ENCODE measurements at regions not wholly inside any gene's neighbourhood (a gene's known extent, or its start where the extent isn't known, plus 50 kb on each side); places are given as distances from the start of the nearest gene placed in this dataset.
A peak's percentile ranks its signal among the peaks of the same experiment; 100 is the strongest.
"Not testable (repeated sequence)": the region's sequence is repeated elsewhere in the genome, so short reads cannot be mapped to it uniquely, and the experiment has no call there.

GRCh38 chr7:3159445-3159844 is 115.8 kb upstream of the CARD11 start:
- Mint-ChIP-seq H3K27me3 (peaks cover 0 to 11% of the 10 kb centered on the region in 2 donors), H3K4me3 (no peak overlapping the region), H3K27ac (no peak overlapping the region), H3K4me1 (peaks cover 12 to 21% of the 10 kb centered on the region in 2 donors), H3K9me3 (peaks cover 0 to 8% of the 10 kb centered on the region in 2 donors), H3K36me3 (peaks cover 3 to 4% of the 10 kb centered on the region in 2 donors)
- no peak for ATAC-seq (replicated peaks)
- no peak for DNase-seq

DNA sequence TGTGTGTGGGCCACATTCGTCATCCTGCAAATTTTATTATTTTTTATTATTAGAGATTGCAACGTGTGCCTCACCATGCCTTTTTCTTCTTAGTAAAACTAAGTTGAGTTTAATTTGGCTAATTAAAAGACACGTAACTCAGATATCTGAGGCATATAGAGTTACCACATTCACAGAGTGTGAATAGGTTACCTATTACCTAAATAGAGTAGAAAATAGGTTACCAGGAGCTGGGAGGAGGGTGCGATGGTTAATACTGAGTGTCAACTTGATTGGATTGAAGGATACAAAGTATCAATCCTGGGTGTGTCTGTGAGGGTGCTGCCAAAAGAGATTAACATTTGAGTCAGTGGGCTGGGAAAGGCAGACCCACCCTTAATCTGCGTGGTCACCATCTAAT is 116.3 kb upstream of the CARD11 start:
- peaks cover 7 to 16% of the 10 kb centered on the region in 2 donors for H3K4me1 Mint-ChIP-seq

GRCh38 chr7:3162289-3162688 is 118.6 kb upstream of the CARD11 start:
- peaks cover 5 to 13% of the 10 kb centered on the region in 2 donors for H3K27me3 Mint-ChIP-seq

More for the DNA sequence above, 116.3 kb upstream of the CARD11 start:
- DNase-seq; H3K27ac Mint-ChIP-seq; H3K9me3 Mint-ChIP-seq; H3K4me3 Mint-ChIP-seq; ATAC-seq (replicated peaks); H3K36me3 Mint-ChIP-seq: not testable (repeated sequence)
- peaks cover 0 to 13% of the 10 kb centered on the region in 2 donors for H3K27me3 Mint-ChIP-seq

GRCh38 chr7:3162798-3163197 is 119.1 kb upstream of the CARD11 start:
- not testable (repeated sequence) for ATAC-seq (replicated peaks); H3K36me3 Mint-ChIP-seq; H3K4me3 Mint-ChIP-seq; DNase-seq; H3K9me3 Mint-ChIP-seq; H3K27ac Mint-ChIP-seq; H3K4me1 Mint-ChIP-seq
- peaks cover 10 to 14% of the 10 kb centered on the region in 2 donors for H3K27me3 Mint-ChIP-seq

More at GRCh38 chr7:3162289-3162688, 118.6 kb upstream of the CARD11 start:
- H3K4me3 Mint-ChIP-seq = no peak overlapping the region
- DNase-seq = no peak
- peaks cover 3 to 4% of the 10 kb centered on the region in 2 donors for H3K36me3 Mint-ChIP-seq
- H3K9me3 Mint-ChIP-seq = peaks cover 0 to 7% of the 10 kb centered on the region in 2 donors
- peak in 1 of 2 donors; percentile 57 for ATAC-seq (replicated peaks)
- H3K27ac Mint-ChIP-seq = no peak overlapping the region
- H3K4me1 Mint-ChIP-seq = peaks cover 6 to 9% of the 10 kb centered on the region in 2 donors

GRCh38 chr7:3164380-3164792 is 120.7 kb upstream of the CARD11 start:
- no peak for ATAC-seq (replicated peaks)
- Mint-ChIP-seq H3K4me1 (no peaks in the 10 kb centered on the region), H3K27ac (no peak overlapping the region), H3K4me3 (no peak overlapping the region), H3K9me3 (peaks cover 0 to 7% of the 10 kb centered on the region in 2 donors), H3K27me3 (peaks cover 19 to 25% of the 10 kb centered on the region in 2 donors), H3K36me3 (peaks cover 3 to 4% of the 10 kb centered on the region in 2 donors)
- DNase-seq = no peak

DNA sequence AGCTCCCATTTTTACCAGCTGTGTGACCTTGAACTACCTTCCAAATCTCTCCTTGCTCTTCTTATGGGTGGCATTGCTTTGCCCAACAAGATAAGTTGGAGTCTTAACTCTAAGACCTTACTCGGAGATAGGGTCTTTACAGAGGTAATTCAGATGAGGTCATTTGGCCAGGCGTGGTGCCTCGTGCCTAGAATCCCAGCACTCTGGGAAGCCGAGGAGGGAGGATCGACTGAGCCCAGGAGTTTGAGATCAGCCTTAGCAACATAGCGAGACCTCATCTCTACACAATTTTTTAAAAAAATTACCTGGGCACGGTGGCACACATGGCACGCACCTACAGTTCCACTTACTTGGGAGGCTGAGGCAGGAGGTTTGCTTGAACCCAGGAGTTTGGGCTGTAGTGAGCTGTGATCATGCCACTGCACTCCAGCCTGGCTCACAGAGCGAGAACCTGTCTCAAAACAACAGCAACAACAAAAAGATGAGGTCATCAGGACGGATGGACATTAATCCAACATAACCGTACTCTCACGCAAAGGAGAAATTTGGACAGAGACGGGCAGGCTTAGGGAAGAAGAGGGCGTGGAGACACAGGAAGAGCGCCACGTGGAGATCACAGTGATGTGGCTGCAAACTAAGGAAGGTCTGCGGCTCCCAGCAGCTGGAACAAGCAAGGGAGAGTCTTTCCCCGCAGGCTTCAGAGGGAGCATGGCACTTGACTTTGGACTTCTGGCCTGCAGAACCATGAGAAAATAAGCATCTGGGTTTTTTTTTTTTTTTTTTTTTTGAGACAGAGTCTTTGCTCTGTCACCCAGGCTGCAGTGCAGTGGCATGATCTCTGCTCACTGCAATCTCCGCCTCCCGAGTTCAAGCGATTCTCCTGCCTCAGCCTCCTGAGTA is 122.3 kb upstream of the CARD11 start:
- ATAC-seq (replicated peaks) = no peak
- peaks cover 0 to 7% of the 10 kb centered on the region in 2 donors for H3K9me3 Mint-ChIP-seq
- H3K36me3 Mint-ChIP-seq = peaks cover 3 to 4% of the 10 kb centered on the region in 2 donors
- no peaks in the 10 kb centered on the region for H3K4me1 Mint-ChIP-seq
- peaks cover 23 to 25% of the 10 kb centered on the region in 2 donors for H3K27me3 Mint-ChIP-seq
- no peak overlapping the region for H3K27ac Mint-ChIP-seq
- no peak overlapping the region for H3K4me3 Mint-ChIP-seq
- DNase-seq = no peak

GRCh38 chr7:3167551-3167950 is 123.9 kb upstream of the CARD11 start:
- Mint-ChIP-seq H3K27ac (no peak overlapping the region), H3K4me3 (no peak overlapping the region), H3K27me3 (peaks cover 29 to 33% of the 10 kb centered on the region in 2 donors), H3K36me3 (peaks cover 3 to 4% of the 10 kb centered on the region in 2 donors), H3K9me3 (peaks cover 4 to 9% of the 10 kb centered on the region in 2 donors), H3K4me1 (no peaks in the 10 kb centered on the region)
- ATAC-seq (replicated peaks) = no peak
- DNase-seq = no peak

DNA sequence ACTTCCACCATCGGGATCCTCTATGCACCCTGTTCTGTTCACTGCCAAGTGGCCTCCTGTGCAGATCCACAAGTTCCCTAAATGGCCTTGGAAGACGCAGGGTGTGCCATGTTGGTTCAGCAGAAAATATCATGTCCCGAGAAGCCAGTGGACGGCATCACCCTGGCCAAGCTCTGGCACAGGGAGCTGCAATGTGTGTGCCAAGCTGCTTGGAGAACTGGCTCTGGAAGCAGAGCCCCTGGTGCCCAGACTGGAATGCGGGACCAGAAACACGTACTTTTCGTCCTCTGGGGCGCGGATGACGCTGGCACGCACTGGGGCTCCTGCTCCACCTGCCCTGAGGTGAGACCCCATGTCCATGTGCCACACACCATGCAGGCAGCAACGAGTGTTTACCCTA is 124.7 kb upstream of the CARD11 start:
- Mint-ChIP-seq H3K36me3 (peaks cover 0 to 3% of the 10 kb centered on the region in 2 donors), H3K4me1 (no peaks in the 10 kb centered on the region), H3K4me3 (no peak overlapping the region), H3K9me3 (peaks cover 3 to 4% of the 10 kb centered on the region in 2 donors), H3K27me3 (peaks cover 33% of the 10 kb centered on the region in 2 donors), H3K27ac (no peak overlapping the region)
- ATAC-seq (replicated peaks) (no peak), DNase-seq (no peak)

DNA sequence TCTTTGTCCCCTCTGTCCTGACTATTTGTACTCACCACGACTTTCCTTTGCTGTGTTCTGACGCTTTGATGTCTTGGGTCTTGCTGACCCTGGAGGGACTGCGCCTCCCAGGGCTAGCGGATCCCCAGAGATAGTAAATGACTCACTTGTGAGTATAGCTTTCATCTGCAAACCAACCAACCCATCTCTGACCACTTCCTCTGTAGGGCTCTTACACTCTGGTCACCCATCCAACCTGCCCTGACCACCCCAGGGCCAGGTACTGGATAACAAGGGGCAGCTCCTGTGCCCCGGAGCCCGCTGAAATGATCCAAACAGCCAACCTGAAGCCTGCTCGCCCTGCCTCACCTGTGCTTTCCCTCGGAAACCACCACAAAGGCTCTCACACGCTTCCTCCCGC is 125.2 kb upstream of the CARD11 start:
- ATAC-seq (replicated peaks) = no peak
- Mint-ChIP-seq H3K27me3 (peaks cover 33 to 35% of the 10 kb centered on the region in 2 donors), H3K4me3 (no peak overlapping the region), H3K9me3 (peaks cover 3 to 4% of the 10 kb centered on the region in 2 donors), H3K36me3 (peaks cover 0 to 3% of the 10 kb centered on the region in 2 donors), H3K27ac (no peak overlapping the region), H3K4me1 (no peaks in the 10 kb centered on the region)
- no peak for DNase-seq

DNA sequence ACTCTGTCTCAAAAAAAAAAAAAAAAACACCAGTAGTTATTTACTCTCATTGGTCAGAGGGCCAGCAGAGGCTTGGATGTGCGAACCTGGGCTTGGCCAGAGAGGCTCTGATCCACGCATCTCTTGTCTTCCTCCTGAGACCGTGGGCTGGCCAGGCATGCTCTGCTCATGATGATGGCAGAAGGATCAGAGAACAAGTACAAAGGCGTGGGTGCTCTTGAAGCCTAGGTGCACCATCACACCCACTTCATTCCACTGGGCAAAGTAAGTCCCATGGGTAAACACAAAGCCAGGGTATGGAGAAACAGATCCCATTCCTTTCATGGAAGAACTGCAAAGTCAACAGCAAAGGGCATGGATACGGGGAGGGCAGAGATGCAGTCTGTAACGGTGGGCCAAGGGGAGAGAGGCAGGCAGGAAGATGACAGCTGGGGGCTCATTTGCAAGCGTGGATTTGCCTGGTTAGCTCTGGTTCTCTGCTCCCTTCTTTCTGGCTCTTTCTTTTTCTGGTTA is 128.2 kb upstream of the SDK1 start:
- no peak overlapping the region for H3K4me3 Mint-ChIP-seq
- peaks cover 4 to 5% of the 10 kb centered on the region in 2 donors for H3K9me3 Mint-ChIP-seq
- H3K4me1 Mint-ChIP-seq = no peaks in the 10 kb centered on the region
- DNase-seq (no peak), ATAC-seq (replicated peaks) (no peak)
- peaks cover 26 to 31% of the 10 kb centered on the region in 2 donors for H3K27me3 Mint-ChIP-seq
- H3K36me3 Mint-ChIP-seq = no peaks in the 10 kb centered on the region
- H3K27ac Mint-ChIP-seq = no peak overlapping the region

DNA sequence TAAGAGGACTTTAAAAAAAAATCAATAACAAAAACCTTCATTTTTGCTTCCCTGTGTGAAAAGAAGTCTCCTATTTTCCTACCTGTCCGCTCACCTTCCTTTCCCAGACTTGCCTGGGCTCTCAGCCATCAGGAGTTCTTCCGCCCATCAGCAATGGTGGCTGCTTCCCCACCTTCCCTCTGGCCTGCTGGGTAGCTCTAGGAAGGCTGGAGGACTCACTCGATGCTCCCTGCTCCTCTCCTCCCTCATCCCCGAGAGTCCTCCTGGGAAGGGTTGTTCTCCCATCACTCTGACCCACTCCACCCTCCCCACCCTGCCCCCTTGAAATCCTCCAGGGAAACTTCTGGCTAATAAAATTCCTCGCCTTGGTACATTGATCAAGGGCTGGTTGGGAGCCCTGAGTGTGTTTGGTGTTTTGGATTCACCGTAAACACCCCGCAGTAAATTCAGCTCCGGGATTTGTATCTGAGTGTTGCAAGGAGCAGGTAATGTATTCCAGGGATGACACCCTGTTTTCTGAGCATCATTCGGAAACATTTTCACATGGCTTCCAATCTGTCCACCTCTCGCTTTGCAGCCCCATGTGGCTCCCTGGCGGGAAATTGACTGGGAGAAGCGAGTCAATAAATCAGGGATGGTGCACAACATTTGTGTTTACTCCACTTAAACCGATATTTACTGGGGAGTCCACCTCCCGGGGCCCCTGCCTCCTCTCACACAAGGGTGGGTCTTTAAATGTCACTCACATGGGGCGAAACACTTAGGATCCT is 126.4 kb upstream of the SDK1 start:
- ATAC-seq (replicated peaks) = no peak
- peaks cover 14 to 23% of the 10 kb centered on the region in 2 donors for H3K27me3 Mint-ChIP-seq
- DNase-seq = no peak

DNA sequence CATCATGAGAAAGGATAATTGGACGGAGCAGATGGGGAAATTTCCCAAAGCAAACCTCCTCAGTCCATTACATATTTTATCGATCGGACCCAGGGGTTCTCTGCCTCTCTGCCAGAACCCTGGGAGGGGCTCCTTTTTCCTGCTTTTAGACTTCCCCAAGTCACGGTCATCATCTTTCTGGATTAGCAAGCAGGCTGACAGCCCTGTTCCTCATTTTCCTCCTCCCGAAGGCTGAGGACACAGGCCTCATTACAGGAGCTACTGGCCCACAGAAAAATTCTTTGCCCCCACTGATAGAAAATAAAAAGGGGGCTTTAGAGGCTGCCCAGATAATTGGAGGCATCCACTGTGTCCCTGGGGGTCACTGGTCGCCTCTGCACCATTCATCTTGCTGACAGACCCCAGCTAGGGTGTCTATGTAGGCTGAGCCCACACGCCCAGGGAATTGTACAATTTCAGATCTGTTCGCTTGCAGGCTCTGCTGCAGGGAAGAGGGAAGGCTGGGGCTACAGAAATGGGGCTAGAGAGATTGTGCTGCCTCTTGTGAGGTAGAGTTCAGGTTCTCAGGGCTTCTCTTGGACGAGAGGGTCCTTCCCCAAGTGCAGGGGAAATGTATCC is 125.7 kb upstream of the SDK1 start:
- Mint-ChIP-seq H3K4me3 (no peak overlapping the region), H3K27me3 (peaks cover 14 to 20% of the 10 kb centered on the region in 2 donors)
- no peak for ATAC-seq (replicated peaks)

More for the DNA sequence above, 126.4 kb upstream of the SDK1 start:
- Mint-ChIP-seq H3K4me1 (no peaks in the 10 kb centered on the region), H3K27ac (no peak overlapping the region), H3K36me3 (no peaks in the 10 kb centered on the region), H3K4me3 (no peak overlapping the region), H3K9me3 (peaks cover 4 to 5% of the 10 kb centered on the region in 2 donors)

DNA sequence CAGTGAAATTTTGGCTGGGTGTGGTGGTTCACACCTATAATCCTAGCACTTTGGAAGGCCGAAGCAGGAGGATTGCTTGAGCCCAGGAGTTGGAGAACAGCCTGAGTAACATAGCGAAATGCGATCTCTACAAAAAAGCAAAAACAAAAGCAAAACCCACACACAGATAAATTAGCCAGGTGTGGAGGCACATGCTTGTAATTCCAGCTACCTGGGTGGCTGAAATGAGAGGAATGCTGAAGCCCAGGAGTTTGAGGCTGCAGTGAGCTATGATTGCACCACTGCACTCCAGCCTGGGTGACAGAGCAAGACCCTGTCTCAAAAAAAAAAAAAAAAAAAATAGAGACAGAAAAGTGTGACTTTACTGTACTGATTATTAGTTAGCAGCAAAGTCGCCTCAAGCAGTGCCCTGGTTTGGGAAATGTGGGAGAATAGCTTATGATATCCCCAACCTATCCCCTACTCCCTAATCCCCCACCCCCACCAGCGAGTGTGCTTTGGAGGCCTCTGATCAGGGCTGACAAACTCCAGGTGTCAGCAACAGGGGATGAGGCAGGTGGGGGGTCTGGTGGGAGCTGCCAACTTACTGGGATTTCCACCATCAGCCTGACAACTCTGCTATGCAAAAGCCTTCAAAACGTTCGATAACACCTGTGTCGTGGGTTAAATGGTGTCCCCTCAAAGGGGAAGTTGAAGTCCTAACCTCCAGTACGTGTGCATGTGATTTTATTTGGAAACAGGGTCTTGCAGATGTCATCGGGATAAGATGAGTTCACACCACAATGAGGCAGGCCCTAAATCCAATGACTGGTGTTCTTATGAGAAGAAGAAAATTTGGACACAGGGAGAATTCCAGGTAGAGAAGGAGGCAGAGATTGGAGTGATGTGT is 124.7 kb upstream of the SDK1 start:
- DNase-seq (no peak), ATAC-seq (replicated peaks) (no peak)
- peaks cover 14 to 18% of the 10 kb centered on the region in 2 donors for H3K27me3 Mint-ChIP-seq
- H3K4me1 Mint-ChIP-seq = no peaks in the 10 kb centered on the region
- no peaks in the 10 kb centered on the region for H3K36me3 Mint-ChIP-seq
- no peak overlapping the region for H3K27ac Mint-ChIP-seq
- peaks cover 4 to 5% of the 10 kb centered on the region in 2 donors for H3K9me3 Mint-ChIP-seq
- H3K4me3 Mint-ChIP-seq = no peak overlapping the region

More for the DNA sequence above, 125.7 kb upstream of the SDK1 start:
- no peaks in the 10 kb centered on the region for H3K36me3 Mint-ChIP-seq
- no peak for DNase-seq
- peaks cover 4 to 5% of the 10 kb centered on the region in 2 donors for H3K9me3 Mint-ChIP-seq
- H3K4me1 Mint-ChIP-seq = no peaks in the 10 kb centered on the region
- H3K27ac Mint-ChIP-seq = no peak overlapping the region
